ENCODE measurements at regions not wholly inside any gene's neighbourhood (a gene's known extent, or its start where the extent isn't known, plus 50 kb on each side); places are given as distances from the start of the nearest gene placed in this dataset.
A peak's percentile ranks its signal among the peaks of the same experiment; 100 is the strongest.

GRCh38 chr5:124921694-124922093 is 175.3 kb upstream of the ZNF608 start:
- no peaks in the 10 kb centered on the region for H3K4me1 ChIP-seq (ENCODE audit: insufficient read depth)
- no peak overlapping the region for H3K27ac ChIP-seq (ENCODE audit: low read depth)
- H3K4me3 ChIP-seq (ENCODE audit: low read depth, low read length), result no peak overlapping the region
- no peak for DNase-seq (ENCODE audit: extremely low spot score)
- H3K36me3 ChIP-seq (ENCODE audit: insufficient read depth), result no peaks in the 10 kb centered on the region
- 93% methylated on average over 4 of the region's 4 CpGs for WGBS

- H3K27ac ChIP-seq (ENCODE audit: low read depth), result no peak overlapping the region
- 69% methylated on average over 6 of the region's 6 CpGs for WGBS
- H3K36me3 ChIP-seq (ENCODE audit: insufficient read depth), result no peaks in the 10 kb centered on the region
- no peak for DNase-seq (ENCODE audit: extremely low spot score)
- no peak overlapping the region for H3K4me3 ChIP-seq (ENCODE audit: low read depth, low read length)
- H3K4me1 ChIP-seq (ENCODE audit: insufficient read depth), result no peaks in the 10 kb centered on the region
These were observed 176.0 kb upstream of the ZNF608 start for GRCh38 chr5:124922255-124922975.

- 19% methylated on average over 1 of the region's 1 CpG for WGBS
- Histone ChIP-seq H3K4me3 (ENCODE audit: low read depth, low read length) (no peak overlapping the region), H3K27ac (ENCODE audit: low read depth) (no peak overlapping the region), H3K36me3 (ENCODE audit: insufficient read depth) (no peaks in the 10 kb centered on the region), H3K4me1 (ENCODE audit: insufficient read depth) (no peaks in the 10 kb centered on the region)
- DNase-seq (ENCODE audit: extremely low spot score), result no peak
These were observed 176.7 kb upstream of the ZNF608 start for GRCh38 chr5:124923131-124923530.

GRCh38 chr5:124924729-124925128 is 178.3 kb upstream of the ZNF608 start:
- H3K27ac ChIP-seq (ENCODE audit: low read depth), result no peak overlapping the region
- DNase-seq (ENCODE audit: extremely low spot score), result no peak
- WGBS, result 97% methylated on average over 1 of the region's 1 CpG
- H3K4me3 ChIP-seq (ENCODE audit: low read depth, low read length), result no peak overlapping the region
- no peaks in the 10 kb centered on the region for H3K36me3 ChIP-seq (ENCODE audit: insufficient read depth)
- H3K4me1 ChIP-seq (ENCODE audit: insufficient read depth), result no peaks in the 10 kb centered on the region

- DNase-seq (ENCODE audit: extremely low spot score), result no peak
- H3K36me3 ChIP-seq (ENCODE audit: insufficient read depth), result no peaks in the 10 kb centered on the region
- 91% methylated on average over 3 of the region's 3 CpGs for WGBS
- no peak overlapping the region for H3K27ac ChIP-seq (ENCODE audit: low read depth)
- no peak overlapping the region for H3K4me3 ChIP-seq (ENCODE audit: low read depth, low read length)
- H3K4me1 ChIP-seq (ENCODE audit: insufficient read depth), result no peaks in the 10 kb centered on the region
These were observed 181.3 kb upstream of the ZNF608 start for GRCh38 chr5:124927735-124928134.

- no peak overlapping the region for H3K4me3 ChIP-seq (ENCODE audit: low read depth, low read length)
- no peaks in the 10 kb centered on the region for H3K36me3 ChIP-seq (ENCODE audit: insufficient read depth)
- no peak for DNase-seq (ENCODE audit: extremely low spot score)
- no peaks in the 10 kb centered on the region for H3K4me1 ChIP-seq (ENCODE audit: insufficient read depth)
- H3K27ac ChIP-seq (ENCODE audit: low read depth), result no peak overlapping the region
- WGBS, result 98% methylated on average over 5 of the region's 5 CpGs
These were observed 182.6 kb upstream of the ZNF608 start for GRCh38 chr5:124929000-124929399.

- WGBS, result 20% methylated on average over 4 of the region's 4 CpGs
- DNase-seq (ENCODE audit: extremely low spot score), result peak; percentile 26
These were observed 186.6 kb upstream of the ZNF608 start for GRCh38 chr5:124932791-124933600.

GRCh38 chr5:124935065-124935464 is 188.6 kb upstream of the ZNF608 start:
- Histone ChIP-seq H3K4me1 (ENCODE audit: insufficient read depth) (no peaks in the 10 kb centered on the region), H3K27ac (ENCODE audit: low read depth) (no peak overlapping the region), H3K36me3 (ENCODE audit: insufficient read depth) (no peaks in the 10 kb centered on the region), H3K4me3 (ENCODE audit: low read depth, low read length) (no peak overlapping the region)
- DNase-seq (ENCODE audit: extremely low spot score), result no peak
- 71% methylated on average over 4 of the region's 4 CpGs for WGBS

More at GRCh38 chr5:124932791-124933600, 186.6 kb upstream of the ZNF608 start:
- H3K4me3 ChIP-seq (ENCODE audit: low read depth, low read length), result no peak overlapping the region
- H3K27ac ChIP-seq (ENCODE audit: low read depth), result no peak overlapping the region
- H3K36me3 ChIP-seq (ENCODE audit: insufficient read depth), result no peaks in the 10 kb centered on the region
- no peaks in the 10 kb centered on the region for H3K4me1 ChIP-seq (ENCODE audit: insufficient read depth)

- no peak overlapping the region for H3K4me3 ChIP-seq (ENCODE audit: low read depth, low read length)
- no peaks in the 10 kb centered on the region for H3K36me3 ChIP-seq (ENCODE audit: insufficient read depth)
- H3K4me1 ChIP-seq (ENCODE audit: insufficient read depth), result no peaks in the 10 kb centered on the region
- DNase-seq (ENCODE audit: extremely low spot score), result no peak
- 91% methylated on average over 4 of the region's 4 CpGs for WGBS
- no peak overlapping the region for H3K27ac ChIP-seq (ENCODE audit: low read depth)
These were observed 190.1 kb upstream of the ZNF608 start for GRCh38 chr5:124936626-124936933.

GRCh38 chr5:124941051-124942049 is 194.9 kb upstream of the ZNF608 start:
- Histone ChIP-seq H3K4me1 (ENCODE audit: insufficient read depth) (no peaks in the 10 kb centered on the region), H3K27ac (ENCODE audit: low read depth) (no peak overlapping the region), H3K36me3 (ENCODE audit: insufficient read depth) (no peaks in the 10 kb centered on the region), H3K4me3 (ENCODE audit: low read depth, low read length) (no peak overlapping the region)
- DNase-seq (ENCODE audit: extremely low spot score), result no peak
- WGBS, result 85% methylated on average over 10 of the region's 10 CpGs

- 70% methylated on average over 9 of the region's 9 CpGs for WGBS
- DNase-seq (ENCODE audit: extremely low spot score), result peak; percentile 8
- no peak overlapping the region for H3K27ac ChIP-seq (ENCODE audit: low read depth)
- no peak overlapping the region for H3K4me3 ChIP-seq (ENCODE audit: low read depth, low read length)
- H3K4me1 ChIP-seq (ENCODE audit: insufficient read depth), result no peaks in the 10 kb centered on the region
- H3K36me3 ChIP-seq (ENCODE audit: insufficient read depth), result no peaks in the 10 kb centered on the region
These were observed 201.8 kb upstream of the ZNF608 start for GRCh38 chr5:124948062-124948753.

GRCh38 chr5:124948754-124949275 is 202.4 kb upstream of the ZNF608 start:
- Histone ChIP-seq H3K27ac (ENCODE audit: low read depth) (no peak overlapping the region), H3K4me1 (ENCODE audit: insufficient read depth) (no peaks in the 10 kb centered on the region), H3K4me3 (ENCODE audit: low read depth, low read length) (no peak overlapping the region), H3K36me3 (ENCODE audit: insufficient read depth) (no peaks in the 10 kb centered on the region)
- no peak for DNase-seq (ENCODE audit: extremely low spot score)
- WGBS, result 74% methylated on average over 4 of the region's 4 CpGs

- 69% methylated on average over 4 of the region's 4 CpGs for WGBS
- DNase-seq (ENCODE audit: extremely low spot score), result no peak
- Histone ChIP-seq H3K36me3 (ENCODE audit: insufficient read depth) (no peaks in the 10 kb centered on the region), H3K4me3 (ENCODE audit: low read depth, low read length) (no peak overlapping the region), H3K27ac (ENCODE audit: low read depth) (no peak overlapping the region), H3K4me1 (ENCODE audit: insufficient read depth) (no peaks in the 10 kb centered on the region)
These were observed 203.4 kb upstream of the ZNF608 start for GRCh38 chr5:124949862-124950261.

Data from urinary bladder (tissue), 3 donors.